Neural progenitor cell (in vitro differentiated cells): ENCODE measurements at regions not wholly inside any gene's neighbourhood (a gene's known extent, or its start where the extent isn't known, plus 50 kb on each side); places are given as distances from the start of the nearest gene placed in this dataset.
"Not testable (repeated sequence)": the region's sequence is repeated elsewhere in the genome, so short reads cannot be mapped to it uniquely, and the experiment has no call there.

Source experiments
- DNase-seq: peaks from one replicate; pipeline ENCODE4 v3.0.0-alpha.2; 2016; ENCODE audit warnings: low spot score
- H2AFZ ChIP-seq: fragments of 200-600 bp; sonication (generic); replicated peaks from 2 replicates; pipeline ENCODE4 v1.6.1; 2016; ENCODE audit warnings: antibody characterized with exemption
- H3F3A ChIP-seq: fragments of 200-600 bp; sonication (generic); 2 replicates; pipeline ENCODE4 v1.6.1; 2016; ENCODE audit warnings: antibody characterized with exemption, low read depth
- H3K27ac ChIP-seq: fragments of 200-600 bp; sonication (generic); 2 replicates; pipeline ENCODE4 v1.5.1; 2016; ENCODE audit warnings: mild to moderate bottlenecking
- H3K27me3 ChIP-seq: fragments of 200-600 bp; sonication (generic); 2 replicates; pipeline ENCODE4 v1.6.1; 2016; ENCODE audit warnings: mild to moderate bottlenecking, moderate library complexity
- H3K36me3 ChIP-seq: fragments of 200-600 bp; sonication (generic); 2 replicates; pipeline ENCODE4 v1.5.1; 2016
- H3K4me1 ChIP-seq: fragments of 200-600 bp; sonication (generic); 2 replicates; pipeline ENCODE4 v1.6.1; 2016; ENCODE audit warnings: mixed run types
- H3K4me2 ChIP-seq: fragments of 200-600 bp; sonication (generic); 2 replicates; pipeline ENCODE4 v1.6.1; 2016
- H3K4me3 ChIP-seq: fragments of 200-600 bp; sonication (generic); 2 replicates; pipeline ENCODE4 v1.5.1; 2016
- H3K79me2 ChIP-seq: fragments of 200-600 bp; sonication (generic); 2 replicates; pipeline ENCODE4 v1.6.1; 2016; ENCODE audit warnings: low read depth
- H3K9ac ChIP-seq: fragments of 200-600 bp; sonication (generic); 2 replicates; pipeline ENCODE4 v1.6.1; 2016
- H3K9me3 ChIP-seq: fragments of 200-600 bp; sonication (generic); 2 replicates; pipeline ENCODE4 v1.5.1; 2016; ENCODE audit warnings: low read depth
- H4K20me1 ChIP-seq: fragments of 200-600 bp; sonication (generic); 2 replicates; pipeline ENCODE4 v1.6.1; 2016; ENCODE audit warnings: low read depth
- H3K27ac Mint-ChIP-seq: 3 replicates; pipeline ENCODE4 v1.8.0; 2021; ENCODE audit warnings: mixed read lengths
- H3K27me3 Mint-ChIP-seq: 2 replicates; pipeline ENCODE4 v1.8.0; 2022; ENCODE audit warnings: low read depth, mild to moderate bottlenecking, inconsistent platforms, moderate library complexity, mixed read lengths; ENCODE audit not compliant: insufficient read depth
- H3K36me3 Mint-ChIP-seq: 3 replicates; pipeline ENCODE4 v1.8.0; 2021; ENCODE audit warnings: mixed read lengths
- H3K4me1 Mint-ChIP-seq: 3 replicates; pipeline ENCODE4 v1.8.0; 2021; ENCODE audit warnings: mixed read lengths
- H3K4me3 Mint-ChIP-seq: 3 replicates; pipeline ENCODE4 v1.8.0; 2021; ENCODE audit warnings: mild to moderate bottlenecking, moderate library complexity, mixed read lengths
- H3K9me3 Mint-ChIP-seq: 3 replicates; pipeline ENCODE4 v1.8.0; 2020; ENCODE audit warnings: mixed read lengths
- CTCF ChIP-seq: fragments of 200-600 bp; sonication (generic); IDR thresholded peaks from 2 replicates; pipeline ENCODE4 v1.5.1; 2017; ENCODE audit warnings: antibody characterized with exemption, mild to moderate bottlenecking
- EZH2 ChIP-seq: fragments of 200-600 bp; sonication (generic); IDR thresholded peaks from 2 replicates; pipeline ENCODE4 v1.6.1; 2017; ENCODE audit warnings: antibody characterized with exemption, mild to moderate bottlenecking, moderate library complexity
- EZH2phosphoT487 ChIP-seq: fragments of 200-600 bp; sonication (generic); IDR thresholded peaks from 2 replicates; pipeline ENCODE4 v1.6.1; 2017; ENCODE audit warnings: antibody characterized with exemption

- TF ChIP-seq CTCF (no peak), EZH2 (no peak), EZH2phosphoT487 (no peak)
- Mint-ChIP-seq H3K9me3 (no peaks in the 10 kb centered on the region), H3K27ac (no peak overlapping the region), H3K27me3 (no peaks in the 10 kb centered on the region), H3K4me1 (no peaks in the 10 kb centered on the region), H3K4me3 (no peak overlapping the region), H3K36me3 (no peaks in the 10 kb centered on the region)
- H3K9ac ChIP-seq: no peak overlapping the region
- no peaks in the 10 kb centered on the region for H3K4me1 ChIP-seq
- no peaks in the 10 kb centered on the region for H3F3A ChIP-seq
- no peaks in the 10 kb centered on the region for H3K27me3 ChIP-seq
- no peaks in the 10 kb centered on the region for H3K79me2 ChIP-seq
- DNase-seq: no peak
- H3K4me3 ChIP-seq: no peak overlapping the region
- no peaks in the 10 kb centered on the region for H4K20me1 ChIP-seq
- no peak overlapping the region for H2AFZ ChIP-seq
- H3K27ac ChIP-seq: no peak overlapping the region
- H3K9me3 ChIP-seq: no peaks in the 10 kb centered on the region
- H3K4me2 ChIP-seq: no peak overlapping the region
- no peaks in the 10 kb centered on the region for H3K36me3 ChIP-seq
Observed at GRCh38 chr12:74245458-74245857, 292.2 kb upstream of the ATXN7L3B start.

- no peaks in the 10 kb centered on the region for H3K4me1 ChIP-seq
- no peaks in the 10 kb centered on the region for H3K36me3 ChIP-seq
- H3K9me3 Mint-ChIP-seq: peaks cover 7% of the 10 kb centered on the region
- no peak overlapping the region for H2AFZ ChIP-seq
- no peaks in the 10 kb centered on the region for H3K9me3 ChIP-seq
- no peaks in the 10 kb centered on the region for H3K27me3 ChIP-seq
- no peaks in the 10 kb centered on the region for H3K79me2 ChIP-seq
- no peak overlapping the region for H3K27ac ChIP-seq
- DNase-seq: no peak
- H3K4me3 ChIP-seq: no peak overlapping the region
- no peaks in the 10 kb centered on the region for H4K20me1 ChIP-seq
- no peaks in the 10 kb centered on the region for H3F3A ChIP-seq
- H3K4me3 Mint-ChIP-seq: no peak overlapping the region
- no peak overlapping the region for H3K4me2 ChIP-seq
- TF ChIP-seq CTCF: no peak
- no peak for TF ChIP-seq EZH2
- TF ChIP-seq EZH2phosphoT487: no peak
- H3K9ac ChIP-seq: no peak overlapping the region
- no peak overlapping the region for H3K27ac Mint-ChIP-seq
- no peaks in the 10 kb centered on the region for H3K36me3 Mint-ChIP-seq
- no peaks in the 10 kb centered on the region for H3K4me1 Mint-ChIP-seq
- H3K27me3 Mint-ChIP-seq: peaks cover 2% of the 10 kb centered on the region
Observed at GRCh38 chr12:74250891-74251290, 286.7 kb upstream of the ATXN7L3B start.

GRCh38 chr12:74253826-74254225 lies 283.8 kb upstream of the ATXN7L3B start:
- H3K4me2 ChIP-seq, H3K9me3 ChIP-seq, H3K79me2 ChIP-seq, H3K27ac Mint-ChIP-seq, H3F3A ChIP-seq, H3K36me3 ChIP-seq, H4K20me1 ChIP-seq, H3K27ac ChIP-seq, H3K9me3 Mint-ChIP-seq, H3K27me3 Mint-ChIP-seq, H3K27me3 ChIP-seq, H3K4me1 Mint-ChIP-seq, H3K9ac ChIP-seq, DNase-seq, H2AFZ ChIP-seq, H3K36me3 Mint-ChIP-seq, H3K4me3 ChIP-seq, H3K4me3 Mint-ChIP-seq, H3K4me1 ChIP-seq: not testable (repeated sequence)

GRCh38 chr12:74254784-74255183 lies 282.9 kb upstream of the ATXN7L3B start:
- TF ChIP-seq EZH2phosphoT487 (no peak), EZH2 (no peak), CTCF (no peak)
- H4K20me1 ChIP-seq: no peaks in the 10 kb centered on the region
- no peak overlapping the region for H2AFZ ChIP-seq
- no peak overlapping the region for H3K4me3 Mint-ChIP-seq
- no peaks in the 10 kb centered on the region for H3K79me2 ChIP-seq
- no peaks in the 10 kb centered on the region for H3K36me3 ChIP-seq
- H3K9ac ChIP-seq: no peak overlapping the region
- H3F3A ChIP-seq: no peaks in the 10 kb centered on the region
- H3K27me3 Mint-ChIP-seq: peaks cover 2% of the 10 kb centered on the region
- H3K27ac Mint-ChIP-seq: no peak overlapping the region
- no peaks in the 10 kb centered on the region for H3K4me1 ChIP-seq
- no peak for DNase-seq
- peaks cover 6% of the 10 kb centered on the region for H3K4me1 Mint-ChIP-seq
- peaks cover 7% of the 10 kb centered on the region for H3K9me3 Mint-ChIP-seq
- no peak overlapping the region for H3K27ac ChIP-seq
- no peak overlapping the region for H3K4me2 ChIP-seq
- no peaks in the 10 kb centered on the region for H3K36me3 Mint-ChIP-seq
- no peaks in the 10 kb centered on the region for H3K9me3 ChIP-seq
- no peaks in the 10 kb centered on the region for H3K27me3 ChIP-seq
- H3K4me3 ChIP-seq: no peak overlapping the region
